ENCODE measurements at regions not wholly inside any gene's neighbourhood (a gene's known extent, or its start where the extent isn't known, plus 50 kb on each side); places are given as distances from the start of the nearest gene placed in this dataset.

GRCh38 chr11:92409355-92409754 is 184.7 kb downstream of the FAT3 start:
- Histone ChIP-seq H2AFZ (ENCODE audit: control insufficient read depth, low read length) (no peak overlapping the region), H3K27me3 (ENCODE audit: control insufficient read depth, extremely low read depth, insufficient read depth, low read length) (no peaks in the 10 kb centered on the region), H3K4me2 (ENCODE audit: control insufficient read depth, extremely low read depth, insufficient read depth, low read depth, low read length) (no peak overlapping the region), H3K27ac (ENCODE audit: control insufficient read depth, insufficient read depth, low read length) (no peak overlapping the region), H3K9me3 (ENCODE audit: control insufficient read depth, low read depth, low read length) (no peaks in the 10 kb centered on the region), H3K9ac (ENCODE audit: control insufficient read depth, extremely low read depth, insufficient read depth, low read length) (no peak overlapping the region), H4K20me1 (ENCODE audit: control insufficient read depth, extremely low read depth, insufficient read depth, low read length) (no peaks in the 10 kb centered on the region), H3K4me1 (ENCODE audit: control insufficient read depth, extremely low read depth, insufficient read depth, low read length) (no peaks in the 10 kb centered on the region), H3K36me3 (ENCODE audit: control insufficient read depth in 2 of 2, extremely low read depth in 1 of 2, insufficient read depth in 2 of 2, low read length in 2 of 2) (no peaks in the 10 kb centered on the region), H3K4me3 (ENCODE audit: control insufficient read depth in 2 of 3, extremely low read depth in 1 of 3, insufficient read depth in 2 of 3, low read depth in 1 of 3, low read length in 3 of 3) (no peak overlapping the region), H3K9me1 (ENCODE audit: control insufficient read depth, extremely low read depth, insufficient read depth, low read length) (no peaks in the 10 kb centered on the region), H3K79me2 (ENCODE audit: control insufficient read depth, insufficient read depth, low read length) (no peaks in the 10 kb centered on the region)
- FAIRE-seq (no peak), DNase-seq (ENCODE audit: low read depth, low spot score) (no peak)
- dilution Hi-C loops (cut with MboI; ENCODE audit: extremely low pct_ligation_motif_present, low sequenced_read_pairs) = no loop called here
- no peak for TF ChIP-seq EZH2 (IDR thresholded peaks at IDR 0.05; ENCODE audit: low read length)
- TF ChIP-seq, protein P1, sequence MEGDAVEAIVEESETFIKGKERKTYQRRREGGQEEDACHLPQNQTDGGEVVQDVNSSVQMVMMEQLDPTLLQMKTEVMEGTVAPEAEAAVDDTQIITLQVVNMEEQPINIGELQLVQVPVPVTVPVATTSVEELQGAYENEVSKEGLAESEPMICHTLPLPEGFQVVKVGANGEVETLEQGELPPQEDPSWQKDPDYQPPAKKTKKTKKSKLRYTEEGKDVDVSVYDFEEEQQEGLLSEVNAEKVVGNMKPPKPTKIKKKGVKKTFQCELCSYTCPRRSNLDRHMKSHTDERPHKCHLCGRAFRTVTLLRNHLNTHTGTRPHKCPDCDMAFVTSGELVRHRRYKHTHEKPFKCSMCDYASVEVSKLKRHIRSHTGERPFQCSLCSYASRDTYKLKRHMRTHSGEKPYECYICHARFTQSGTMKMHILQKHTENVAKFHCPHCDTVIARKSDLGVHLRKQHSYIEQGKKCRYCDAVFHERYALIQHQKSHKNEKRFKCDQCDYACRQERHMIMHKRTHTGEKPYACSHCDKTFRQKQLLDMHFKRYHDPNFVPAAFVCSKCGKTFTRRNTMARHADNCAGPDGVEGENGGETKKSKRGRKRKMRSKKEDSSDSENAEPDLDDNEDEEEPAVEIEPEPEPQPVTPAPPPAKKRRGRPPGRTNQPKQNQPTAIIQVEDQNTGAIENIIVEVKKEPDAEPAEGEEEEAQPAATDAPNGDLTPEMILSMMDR (optimal IDR thresholded peaks at IDR 0.05 in 1 of 3, IDR thresholded peaks at IDR 0.05 in 1 of 3, conservative IDR thresholded peaks at IDR 0.05 in 1 of 3; ENCODE audit: extremely low read depth in 1 of 3, insufficient read depth in 2 of 3, low read length in 3 of 3) = no peak

- Histone ChIP-seq H4K20me1 (ENCODE audit: control insufficient read depth, extremely low read depth, insufficient read depth, low read length) (no peaks in the 10 kb centered on the region), H3K4me1 (ENCODE audit: control insufficient read depth, extremely low read depth, insufficient read depth, low read length) (no peaks in the 10 kb centered on the region), H3K9me1 (ENCODE audit: control insufficient read depth, extremely low read depth, insufficient read depth, low read length) (no peaks in the 10 kb centered on the region), H3K9ac (ENCODE audit: control insufficient read depth, extremely low read depth, insufficient read depth, low read length) (no peak overlapping the region), H2AFZ (ENCODE audit: control insufficient read depth, low read length) (no peak overlapping the region), H3K4me3 (ENCODE audit: control insufficient read depth in 2 of 3, extremely low read depth in 1 of 3, insufficient read depth in 2 of 3, low read depth in 1 of 3, low read length in 3 of 3) (no peak overlapping the region), H3K36me3 (ENCODE audit: control insufficient read depth in 2 of 2, extremely low read depth in 1 of 2, insufficient read depth in 2 of 2, low read length in 2 of 2) (no peaks in the 10 kb centered on the region), H3K27ac (ENCODE audit: control insufficient read depth, insufficient read depth, low read length) (no peak overlapping the region), H3K27me3 (ENCODE audit: control insufficient read depth, extremely low read depth, insufficient read depth, low read length) (no peaks in the 10 kb centered on the region), H3K4me2 (ENCODE audit: control insufficient read depth, extremely low read depth, insufficient read depth, low read depth, low read length) (no peak overlapping the region), H3K9me3 (ENCODE audit: control insufficient read depth, low read depth, low read length) (no peaks in the 10 kb centered on the region), H3K79me2 (ENCODE audit: control insufficient read depth, insufficient read depth, low read length) (no peaks in the 10 kb centered on the region)
- no peak for TF ChIP-seq EZH2 (IDR thresholded peaks at IDR 0.05; ENCODE audit: low read length)
- TF ChIP-seq, protein P1 (optimal IDR thresholded peaks at IDR 0.05 in 1 of 3, IDR thresholded peaks at IDR 0.05 in 1 of 3, conservative IDR thresholded peaks at IDR 0.05 in 1 of 3; ENCODE audit: extremely low read depth in 1 of 3, insufficient read depth in 2 of 3, low read length in 3 of 3) = no peak
- FAIRE-seq (no peak), DNase-seq (ENCODE audit: low read depth, low spot score) (peak; percentile 1)
- dilution Hi-C loops (cut with MboI; ENCODE audit: extremely low pct_ligation_motif_present, low sequenced_read_pairs) = no loop called here
These were observed 185.3 kb downstream of the FAT3 start for GRCh38 chr11:92409956-92410355.

Measured in keratinocyte (primary cell).